Activated CD4-positive, alpha-beta memory T cell treated with anti-CD3 and anti-CD28 coated beads for 36 hours (primary cell): ENCODE measurements at regions not wholly inside any gene's neighbourhood (a gene's known extent, or its start where the extent isn't known, plus 50 kb on each side); places are given as distances from the start of the nearest gene placed in this dataset.

Experiments used
- CTCF ChIA-PET: fragments of 350-600 bp; sonication (Branson Sonifier 250); formaldehyde crosslinking; loops from one replicate; lab custom pipeline; 2021; ENCODE audit warnings: antibody characterized with exemption, inconsistent platforms; lab: Charles Lee
- POLR2A ChIA-PET: fragments of 350-600 bp; sonication (Branson Sonifier 250); formaldehyde crosslinking; loops from one replicate; lab custom pipeline; 2021; ENCODE audit warnings: antibody characterized with exemption; lab: Charles Lee
- DNase-seq: peaks from one replicate; pipeline ENCODE4 v3.0.0-alpha.2; 2020
- H3K27ac Mint-ChIP-seq: one replicate; pipeline ENCODE4 v1.8.0; 2021; ENCODE audit warnings: mixed read lengths
- H3K27me3 Mint-ChIP-seq: one replicate; pipeline ENCODE4 v1.8.0; 2021; ENCODE audit warnings: mixed read lengths
- H3K36me3 Mint-ChIP-seq: one replicate; pipeline ENCODE4 v1.8.0; 2021; ENCODE audit warnings: mixed read lengths
- H3K4me1 Mint-ChIP-seq: one replicate; pipeline ENCODE4 v1.8.0; 2021; ENCODE audit warnings: low read depth, mixed read lengths
- H3K4me3 Mint-ChIP-seq: one replicate; pipeline ENCODE4 v1.8.0; 2021; ENCODE audit warnings: mild to moderate bottlenecking, mixed read lengths
- H3K9me3 Mint-ChIP-seq: one replicate; pipeline ENCODE4 v1.8.0; 2021; ENCODE audit warnings: mixed read lengths
- intact Hi-C: fragments of 100-400 bp; cut with micrococcal nuclease; formaldehyde crosslinking; loops from one replicate; pipeline ENCODE4 v1.15.1; 2023

DNA sequence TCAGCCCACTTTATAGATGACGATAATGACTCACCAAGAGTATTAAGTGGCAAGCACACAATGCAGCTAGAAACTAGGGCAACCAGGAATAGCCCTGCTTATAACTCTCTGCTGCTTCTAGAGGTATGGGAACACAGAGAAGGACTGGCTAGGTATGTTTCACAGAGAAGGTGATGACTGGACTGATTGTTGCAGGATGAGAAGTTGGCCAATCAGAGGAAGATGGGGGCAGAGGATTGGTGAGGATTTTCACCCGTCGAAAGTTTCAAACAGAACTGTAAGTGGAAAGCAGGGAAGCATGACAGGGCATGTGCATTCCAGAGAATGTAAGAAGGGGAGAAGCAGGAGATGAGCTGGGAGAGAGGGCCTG lies 222.4 kb upstream of the JUN start:
- no peak overlapping the region for H3K27ac Mint-ChIP-seq
- DNase-seq = no peak
- H3K36me3 Mint-ChIP-seq = no peaks in the 10 kb centered on the region
- ChIA-PET POLR2A (interaction anchor here (0.6 kb wide), 1 partner anchor 46 kb away, joined by 3 read pairs; no protein-coding TSS in a partner anchor), CTCF (no interaction called here)
- H3K4me3 Mint-ChIP-seq = no peak overlapping the region
- H3K4me1 Mint-ChIP-seq = peaks cover 37% of the 10 kb centered on the region
- peaks cover 1% of the 10 kb centered on the region for H3K27me3 Mint-ChIP-seq
- no peaks in the 10 kb centered on the region for H3K9me3 Mint-ChIP-seq
- intact Hi-C loops = loop anchor here (5.0 kb wide), 3 partner anchors 104 to 426 kb away; partner anchors contain the start of gene JUN

GRCh38 chr1:59006932-59007331 lies 223.1 kb upstream of the JUN start:
- POLR2A ChIA-PET = no interaction called here
- DNase-seq = no peak
- H3K27ac Mint-ChIP-seq = no peak overlapping the region
- peaks cover 37% of the 10 kb centered on the region for H3K4me1 Mint-ChIP-seq
- CTCF ChIA-PET = no interaction called here
- no peak overlapping the region for H3K4me3 Mint-ChIP-seq
- H3K27me3 Mint-ChIP-seq = peaks cover 1% of the 10 kb centered on the region
- intact Hi-C loops = loop anchor here (5.0 kb wide), 3 partner anchors 105 to 425 kb away; partner anchors contain the start of gene JUN
- H3K9me3 Mint-ChIP-seq = no peaks in the 10 kb centered on the region
- H3K36me3 Mint-ChIP-seq = no peaks in the 10 kb centered on the region

DNA sequence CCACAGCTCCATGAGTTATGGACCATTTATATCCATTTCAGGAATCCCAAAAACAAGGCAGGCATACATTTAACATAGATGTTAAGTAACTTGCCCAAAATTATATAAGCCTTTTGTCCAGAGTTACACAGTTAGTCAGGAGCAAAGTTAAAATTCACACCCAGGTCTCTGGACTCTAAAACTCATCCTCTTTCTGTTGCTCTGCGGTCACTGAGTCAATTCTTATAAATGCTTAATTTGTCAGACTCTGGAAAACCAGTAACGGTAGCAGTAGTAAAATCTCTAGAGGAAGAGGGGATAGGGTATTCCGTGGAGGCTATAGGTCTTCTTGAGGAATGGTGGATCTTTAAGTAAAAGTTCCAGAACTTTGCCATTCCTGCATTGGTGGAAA lies 223.6 kb upstream of the JUN start:
- peaks cover 39% of the 10 kb centered on the region for H3K4me1 Mint-ChIP-seq
- DNase-seq = no peak
- H3K27ac Mint-ChIP-seq = no peak overlapping the region
- intact Hi-C loops = loop anchor here (5.0 kb wide), 3 partner anchors 105 to 425 kb away; partner anchors contain the start of gene JUN
- no peak overlapping the region for H3K4me3 Mint-ChIP-seq
- POLR2A ChIA-PET = no interaction called here
- CTCF ChIA-PET = no interaction called here
- H3K36me3 Mint-ChIP-seq = no peaks in the 10 kb centered on the region
- H3K27me3 Mint-ChIP-seq = peaks cover 3% of the 10 kb centered on the region
- H3K9me3 Mint-ChIP-seq = no peaks in the 10 kb centered on the region

- Mint-ChIP-seq H3K4me1 (peaks cover 43% of the 10 kb centered on the region), H3K4me3 (no peak overlapping the region), H3K36me3 (no peaks in the 10 kb centered on the region), H3K9me3 (no peaks in the 10 kb centered on the region), H3K27ac (peak overlapping the region; percentile 59), H3K27me3 (peaks cover 4% of the 10 kb centered on the region)
- intact Hi-C loops = loop anchor here (1.0 to 5.0 kb wide), 4 partner anchors 18 to 424 kb away; partner anchors contain the start of gene JUN
- ChIA-PET POLR2A (no interaction called here), CTCF (no interaction called here)
- peak; percentile 64 for DNase-seq
Measured at GRCh38 chr1:59007820-59008598, 224.2 kb upstream of the JUN start.

DNA sequence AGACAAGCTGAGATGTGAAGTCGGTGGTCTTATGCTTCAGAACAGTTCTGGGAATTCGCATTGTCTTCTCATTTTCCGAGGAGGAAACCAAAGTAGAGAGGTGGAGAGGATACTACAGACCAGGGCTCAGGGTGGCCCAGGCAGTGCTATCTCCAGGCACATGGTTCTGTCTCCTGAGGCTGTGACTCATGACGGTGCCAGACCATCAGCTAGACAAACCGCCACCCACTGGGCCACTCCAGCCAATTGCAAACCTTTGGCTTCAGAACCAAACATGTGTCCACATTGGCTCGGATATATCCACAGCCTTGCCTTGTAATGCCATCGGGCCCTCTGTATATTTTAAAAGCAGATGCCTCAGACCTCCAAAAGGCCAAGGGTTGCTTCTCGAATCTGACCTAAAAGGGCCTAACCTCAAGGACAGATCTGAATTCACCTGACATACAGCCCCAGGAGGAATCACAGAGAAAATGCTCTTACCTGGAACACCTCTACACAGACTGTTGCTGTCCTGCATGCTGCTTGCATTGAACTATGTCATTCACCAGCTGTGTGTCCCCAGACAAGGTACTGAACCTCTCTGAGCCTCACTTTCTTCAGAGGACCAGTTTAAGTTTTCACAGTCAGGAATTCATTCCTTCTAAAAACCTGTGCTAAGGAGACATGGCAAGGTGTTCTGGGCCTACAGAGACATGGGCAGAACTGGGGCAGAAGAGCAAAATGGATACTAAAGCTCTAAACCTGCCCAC lies 224.9 kb upstream of the JUN start:
- intact Hi-C loops = loop anchor here (1.0 to 5.0 kb wide), 4 partner anchors 18 to 424 kb away; partner anchors contain the start of gene JUN
- POLR2A ChIA-PET = no interaction called here
- Mint-ChIP-seq H3K4me3 (no peak overlapping the region), H3K27ac (peak overlapping the region; percentile 59), H3K36me3 (no peaks in the 10 kb centered on the region), H3K9me3 (no peaks in the 10 kb centered on the region), H3K27me3 (peaks cover 4% of the 10 kb centered on the region), H3K4me1 (peaks cover 47% of the 10 kb centered on the region)
- CTCF ChIA-PET = no interaction called here
- DNase-seq = peak; percentile 19

DNA sequence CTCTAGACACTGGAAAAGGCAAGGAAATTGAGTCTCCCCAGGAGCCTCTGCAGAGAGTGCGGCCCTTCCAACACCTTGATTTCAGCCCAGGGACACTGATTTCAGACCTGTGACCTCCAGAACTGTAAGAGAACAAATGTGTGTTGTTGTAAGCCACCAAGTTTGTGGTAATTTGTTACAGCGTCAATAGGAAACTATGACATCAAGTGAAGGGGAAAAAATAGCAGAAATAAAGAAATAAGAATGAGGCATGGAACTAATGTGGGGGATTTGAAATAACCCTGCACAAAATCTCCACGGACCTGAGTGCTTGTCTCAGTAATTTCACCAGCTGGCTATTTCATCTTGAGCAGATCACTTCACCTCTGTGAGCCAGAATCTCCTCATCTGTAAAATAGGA lies 227.8 kb upstream of the JUN start:
- DNase-seq = no peak
- ChIA-PET POLR2A (no interaction called here), CTCF (no interaction called here)
- Mint-ChIP-seq H3K27ac (no peak overlapping the region), H3K27me3 (peaks cover 4% of the 10 kb centered on the region), H3K4me3 (no peak overlapping the region), H3K9me3 (no peaks in the 10 kb centered on the region), H3K36me3 (no peaks in the 10 kb centered on the region), H3K4me1 (peaks cover 32% of the 10 kb centered on the region)
- intact Hi-C loops = no loop called here

- intact Hi-C loops = no loop called here
- Mint-ChIP-seq H3K4me1 (peaks cover 24% of the 10 kb centered on the region), H3K27ac (no peak overlapping the region), H3K27me3 (peaks cover 4% of the 10 kb centered on the region), H3K4me3 (no peak overlapping the region), H3K9me3 (no peaks in the 10 kb centered on the region), H3K36me3 (no peaks in the 10 kb centered on the region)
- no peak for DNase-seq
- CTCF ChIA-PET = no interaction called here
- POLR2A ChIA-PET = no interaction called here
Measured at GRCh38 chr1:59012378-59012777, 228.5 kb upstream of the JUN start.

DNA sequence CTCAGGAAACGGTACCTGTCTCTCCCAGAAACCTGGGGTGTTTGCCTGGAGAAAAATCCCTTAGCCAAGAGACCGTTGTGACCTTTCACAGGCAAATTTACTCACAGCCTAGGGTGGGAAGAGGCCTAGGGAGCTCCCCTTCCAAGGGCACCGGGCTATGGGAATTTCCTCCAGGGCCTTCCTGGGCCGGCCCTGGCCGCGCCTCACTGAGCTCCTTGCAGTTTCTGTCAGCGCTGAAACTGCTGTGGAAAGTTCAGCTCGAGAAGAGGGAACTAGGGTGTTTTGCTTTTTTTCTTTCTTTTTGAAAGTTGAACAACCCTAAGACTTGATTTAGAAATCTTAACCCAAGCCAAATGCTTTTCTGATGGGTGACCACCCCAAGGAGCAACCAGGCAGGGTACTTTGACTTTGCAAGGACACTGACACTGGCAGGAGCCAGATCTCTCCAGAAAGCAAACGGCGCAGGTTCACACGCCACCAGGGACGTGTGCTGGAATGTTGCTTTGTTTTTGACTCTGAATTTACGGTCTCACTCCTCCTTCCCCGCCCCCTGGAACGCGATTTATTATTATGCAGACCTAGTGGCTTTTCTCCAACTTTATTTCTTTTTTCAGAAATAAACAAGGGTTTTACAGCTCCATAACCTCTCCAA lies 229.6 kb upstream of the JUN start:
- DNase-seq = no peak
- POLR2A ChIA-PET = no interaction called here
- peaks cover 4% of the 10 kb centered on the region for H3K27me3 Mint-ChIP-seq

DNA sequence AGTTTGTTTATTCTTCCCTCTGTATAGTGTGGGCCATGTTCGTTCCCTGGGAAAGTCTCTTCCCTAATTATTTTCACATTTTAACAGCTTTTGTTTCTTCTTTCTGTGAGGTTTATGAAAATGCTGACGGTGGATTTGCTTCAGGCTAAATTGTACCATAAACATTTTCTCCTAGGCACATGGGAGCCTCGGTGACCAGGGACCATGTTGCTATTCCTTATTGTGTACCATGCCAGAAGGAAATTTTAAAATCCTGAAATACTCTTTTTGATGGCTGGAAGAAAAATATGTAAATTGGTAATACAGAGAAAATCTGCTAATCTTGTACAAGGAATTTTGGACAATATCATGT lies 230.1 kb upstream of the JUN start:
- H3K27ac Mint-ChIP-seq = no peak overlapping the region
- peaks cover 4% of the 10 kb centered on the region for H3K27me3 Mint-ChIP-seq
- no peak overlapping the region for H3K4me3 Mint-ChIP-seq
- H3K36me3 Mint-ChIP-seq = no peaks in the 10 kb centered on the region
- H3K9me3 Mint-ChIP-seq = no peaks in the 10 kb centered on the region
- H3K4me1 Mint-ChIP-seq = peaks cover 14% of the 10 kb centered on the region
- DNase-seq = no peak
- CTCF ChIA-PET = interaction anchor here (0.5 kb wide), 1 partner anchor 93 kb away, joined by 3 read pairs; no protein-coding TSS in a partner anchor
- intact Hi-C loops = no loop called here
- POLR2A ChIA-PET = no interaction called here

More for the DNA sequence above, 229.6 kb upstream of the JUN start:
- no peak overlapping the region for H3K4me3 Mint-ChIP-seq
- H3K9me3 Mint-ChIP-seq = no peaks in the 10 kb centered on the region
- CTCF ChIA-PET = interaction anchor here (0.5 kb wide), 1 partner anchor 93 kb away, joined by 3 read pairs; no protein-coding TSS in a partner anchor
- H3K36me3 Mint-ChIP-seq = no peaks in the 10 kb centered on the region
- H3K4me1 Mint-ChIP-seq = peaks cover 16% of the 10 kb centered on the region
- H3K27ac Mint-ChIP-seq = no peak overlapping the region
- intact Hi-C loops = no loop called here

DNA sequence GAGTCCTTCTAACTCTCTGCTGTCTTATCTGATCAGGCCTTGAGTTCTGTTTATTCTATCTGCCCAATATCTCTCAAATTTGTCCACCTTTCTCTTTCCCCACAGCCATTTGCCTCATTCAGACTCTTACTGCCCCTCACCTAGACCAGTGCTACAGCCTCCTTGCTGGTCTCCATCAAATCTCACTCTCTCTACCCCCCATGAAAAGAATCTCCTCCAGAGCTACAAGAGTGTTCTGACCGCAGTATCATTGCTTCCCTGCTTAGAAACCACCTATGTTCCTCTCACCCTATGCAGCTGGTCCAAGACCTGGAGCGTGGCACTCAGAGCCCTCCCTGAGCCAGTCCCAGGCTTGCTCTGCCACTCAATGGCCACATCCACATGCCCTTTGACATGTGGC lies 231.0 kb upstream of the JUN start:
- H3K27ac Mint-ChIP-seq = no peak overlapping the region
- H3K9me3 Mint-ChIP-seq = no peaks in the 10 kb centered on the region
- H3K4me3 Mint-ChIP-seq = no peak overlapping the region
- ChIA-PET CTCF (no interaction called here), POLR2A (no interaction called here)
- intact Hi-C loops = no loop called here
- no peaks in the 10 kb centered on the region for H3K36me3 Mint-ChIP-seq
- H3K27me3 Mint-ChIP-seq = peaks cover 2% of the 10 kb centered on the region
- H3K4me1 Mint-ChIP-seq = peaks cover 23% of the 10 kb centered on the region
- no peak for DNase-seq

DNA sequence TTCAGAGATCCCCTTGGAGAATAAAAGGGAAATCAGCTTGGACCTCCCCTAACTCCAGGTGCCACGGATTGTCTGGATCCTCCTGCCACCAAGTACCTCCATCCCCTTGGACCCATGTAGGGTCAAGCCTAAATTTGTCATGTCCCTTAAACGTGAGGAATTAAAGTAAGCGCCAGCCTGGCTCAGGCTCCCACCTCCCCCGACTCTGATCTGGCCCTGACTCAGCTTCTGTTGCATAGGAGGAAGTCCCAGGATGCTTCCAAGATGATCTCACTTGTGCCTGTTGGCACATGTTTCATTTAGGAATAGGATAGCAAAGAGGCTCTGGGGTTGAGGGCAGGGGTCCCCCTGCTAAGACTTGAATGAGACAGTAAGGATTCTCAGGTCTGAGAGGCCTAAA lies 231.9 kb upstream of the JUN start:
- ChIA-PET CTCF (no interaction called here), POLR2A (no interaction called here)
- H3K4me3 Mint-ChIP-seq = no peak overlapping the region
- no peaks in the 10 kb centered on the region for H3K36me3 Mint-ChIP-seq
- H3K4me1 Mint-ChIP-seq = peaks cover 32% of the 10 kb centered on the region
- no peaks in the 10 kb centered on the region for H3K9me3 Mint-ChIP-seq
- intact Hi-C loops = no loop called here
- H3K27me3 Mint-ChIP-seq = peaks cover 2% of the 10 kb centered on the region
- no peak overlapping the region for H3K27ac Mint-ChIP-seq
- no peak for DNase-seq

GRCh38 chr1:59016390-59016789 lies 232.5 kb upstream of the JUN start:
- no peaks in the 10 kb centered on the region for H3K36me3 Mint-ChIP-seq
- H3K9me3 Mint-ChIP-seq = no peaks in the 10 kb centered on the region
- no peak for DNase-seq
- no peak overlapping the region for H3K4me3 Mint-ChIP-seq
- CTCF ChIA-PET = no interaction called here
- POLR2A ChIA-PET = no interaction called here
- intact Hi-C loops = no loop called here
- H3K27me3 Mint-ChIP-seq = peaks cover 2% of the 10 kb centered on the region
- peaks cover 36% of the 10 kb centered on the region for H3K4me1 Mint-ChIP-seq
- H3K27ac Mint-ChIP-seq = no peak overlapping the region
